ENCODE measurements at regions not wholly inside any gene's neighbourhood (a gene's known extent, or its start where the extent isn't known, plus 50 kb on each side); places are given as distances from the start of the nearest gene placed in this dataset.

- TF ChIP-seq RARB (CRISPR knock-in tag; IDR thresholded peaks at IDR 0.05) (no peak), PATZ1 (CRISPR knock-in tag; IDR thresholded peaks at IDR 0.05; ENCODE audit: borderline replicate concordance) (no peak), ZNF565 (CRISPR knock-in tag; conservative IDR thresholded peaks at IDR 0.05; ENCODE audit: low read depth) (no peak), TSHZ2 (CRISPR knock-in tag; IDR thresholded peaks at IDR 0.05) (no peak), ESRRG (CRISPR knock-in tag; IDR thresholded peaks at IDR 0.05) (no peak), TOX (CRISPR knock-in tag; IDR thresholded peaks at IDR 0.05; ENCODE audit: borderline replicate concordance) (no peak), ARNTL (CRISPR knock-in tag; IDR thresholded peaks at IDR 0.05; ENCODE audit: borderline replicate concordance, low read depth) (no peak), BACH2 (CRISPR knock-in tag; IDR thresholded peaks at IDR 0.05; ENCODE audit: borderline replicate concordance) (no peak)
These were observed 50.7 kb upstream of the BHLHE23 start for GRCh38 chr20:63057171-63058117.

Measured in SK-N-SH treated with all-trans-retinoic acid at 6 μM for 48 hours (cell line).